ENCODE measurements at regions not wholly inside any gene's neighbourhood (a gene's known extent, or its start where the extent isn't known, plus 50 kb on each side); places are given as distances from the start of the nearest gene placed in this dataset.

- Histone ChIP-seq H3K4me2 (ENCODE audit: low read depth, low read length, poor library complexity, severe bottlenecking) (no peak overlapping the region), H4K20me1 (ENCODE audit: insufficient read depth, low read length, poor library complexity, severe bottlenecking) (no peaks in the 10 kb centered on the region), H3K9me2 (replicated peaks; ENCODE audit: low read depth, low read length) (no peaks in the 10 kb centered on the region), H3K4me1 (ENCODE audit: insufficient read depth, low read length, poor library complexity, severe bottlenecking) (no peaks in the 10 kb centered on the region), H3K9me3 (ENCODE audit: insufficient read depth, low read depth, low read length) (no peaks in the 10 kb centered on the region), H3K27me3 (ENCODE audit: insufficient read depth, low read length, poor library complexity, severe bottlenecking) (no peaks in the 10 kb centered on the region), H3F3A (ENCODE audit: low read depth) (no peaks in the 10 kb centered on the region), H3K79me2 (ENCODE audit: insufficient read depth, low read length) (no peaks in the 10 kb centered on the region), H2AFZ (ENCODE audit: low read length) (no peak overlapping the region), H3K4me3 (ENCODE audit: low read length, poor library complexity, severe bottlenecking) (no peak overlapping the region), H3K9ac (ENCODE audit: low read depth, low read length, poor library complexity, severe bottlenecking) (no peak overlapping the region), H3K36me3 (ENCODE audit: insufficient read depth, low read length) (no peaks in the 10 kb centered on the region)
- TF ChIP-seq EZH2phosphoT487 (IDR thresholded peaks at IDR 0.05; ENCODE audit: borderline replicate concordance): no peak
- no peak for TF ChIP-seq CTCF (conservative IDR thresholded peaks at IDR 0.05; ENCODE audit: low read length)
These were observed 1034.0 kb downstream of the TLE4 start for GRCh38 chr9:80605793-80606192.

- TF ChIP-seq EZH2phosphoT487 (IDR thresholded peaks at IDR 0.05; ENCODE audit: borderline replicate concordance): no peak
- TF ChIP-seq CTCF (conservative IDR thresholded peaks at IDR 0.05; ENCODE audit: low read length): peak; percentile 70
- H3K27me3 ChIP-seq (ENCODE audit: insufficient read depth, low read length, poor library complexity, severe bottlenecking): no peaks in the 10 kb centered on the region
- no peaks in the 10 kb centered on the region for H3K79me2 ChIP-seq (ENCODE audit: insufficient read depth, low read length)
- no peak overlapping the region for H2AFZ ChIP-seq (ENCODE audit: low read length)
- no peaks in the 10 kb centered on the region for H4K20me1 ChIP-seq (ENCODE audit: insufficient read depth, low read length, poor library complexity, severe bottlenecking)
- no peak overlapping the region for H3K9ac ChIP-seq (ENCODE audit: low read depth, low read length, poor library complexity, severe bottlenecking)
- no peaks in the 10 kb centered on the region for H3F3A ChIP-seq (ENCODE audit: low read depth)
- H3K4me1 ChIP-seq (ENCODE audit: insufficient read depth, low read length, poor library complexity, severe bottlenecking): no peaks in the 10 kb centered on the region
- no peak overlapping the region for H3K4me2 ChIP-seq (ENCODE audit: low read depth, low read length, poor library complexity, severe bottlenecking)
- no peaks in the 10 kb centered on the region for H3K36me3 ChIP-seq (ENCODE audit: insufficient read depth, low read length)
- H3K9me2 ChIP-seq (replicated peaks; ENCODE audit: low read depth, low read length): no peaks in the 10 kb centered on the region
- no peaks in the 10 kb centered on the region for H3K9me3 ChIP-seq (ENCODE audit: insufficient read depth, low read depth, low read length)
- H3K4me3 ChIP-seq (ENCODE audit: low read length, poor library complexity, severe bottlenecking): no peak overlapping the region
These were observed 1033.4 kb downstream of the TLE4 start for GRCh38 chr9:80605129-80605528.

- H2AFZ ChIP-seq (ENCODE audit: low read length): no peak overlapping the region
- H3K9me2 ChIP-seq (replicated peaks; ENCODE audit: low read depth, low read length): no peaks in the 10 kb centered on the region
- H3K36me3 ChIP-seq (ENCODE audit: insufficient read depth, low read length): no peaks in the 10 kb centered on the region
- TF ChIP-seq EZH2phosphoT487 (IDR thresholded peaks at IDR 0.05; ENCODE audit: borderline replicate concordance): no peak
- no peak for TF ChIP-seq CTCF (conservative IDR thresholded peaks at IDR 0.05; ENCODE audit: low read length)
- H3F3A ChIP-seq (ENCODE audit: low read depth): no peaks in the 10 kb centered on the region
- no peaks in the 10 kb centered on the region for H3K27me3 ChIP-seq (ENCODE audit: insufficient read depth, low read length, poor library complexity, severe bottlenecking)
- H3K9me3 ChIP-seq (ENCODE audit: insufficient read depth, low read depth, low read length): no peaks in the 10 kb centered on the region
- no peak overlapping the region for H3K4me2 ChIP-seq (ENCODE audit: low read depth, low read length, poor library complexity, severe bottlenecking)
- H4K20me1 ChIP-seq (ENCODE audit: insufficient read depth, low read length, poor library complexity, severe bottlenecking): no peaks in the 10 kb centered on the region
- no peak overlapping the region for H3K4me3 ChIP-seq (ENCODE audit: low read length, poor library complexity, severe bottlenecking)
- no peaks in the 10 kb centered on the region for H3K4me1 ChIP-seq (ENCODE audit: insufficient read depth, low read length, poor library complexity, severe bottlenecking)
- no peak overlapping the region for H3K9ac ChIP-seq (ENCODE audit: low read depth, low read length, poor library complexity, severe bottlenecking)
- no peaks in the 10 kb centered on the region for H3K79me2 ChIP-seq (ENCODE audit: insufficient read depth, low read length)
These were observed 1030.5 kb downstream of the TLE4 start for GRCh38 chr9:80602291-80602690.

Data from Loucy (cell line).